Ishikawa (cell line): ENCODE measurements at regions not wholly inside any gene's neighbourhood (a gene's known extent, or its start where the extent isn't known, plus 50 kb on each side); places are given as distances from the start of the nearest gene placed in this dataset.

Experiments
- CEBPB ChIP-seq: IDR thresholded peaks from 2 replicates; pipeline ENCODE4 v1.6.1; 2012
- CREB1 ChIP-seq: IDR thresholded peaks from 2 replicates; pipeline ENCODE4 v1.6.1; 2012; ENCODE audit warnings: low read depth
- RAD21 ChIP-seq: IDR thresholded peaks from 2 replicates; pipeline ENCODE4 v1.6.1; 2012; ENCODE audit warnings: low read depth
- REST ChIP-seq: IDR thresholded peaks from 2 replicates; pipeline ENCODE4 v1.6.1; 2012; ENCODE audit warnings: low read depth, mild to moderate bottlenecking
- TAF1 ChIP-seq: IDR thresholded peaks from 2 replicates; pipeline ENCODE4 v1.6.1; 2012; ENCODE audit warnings: low read depth, mild to moderate bottlenecking
- TCF12 ChIP-seq: IDR thresholded peaks from 2 replicates; pipeline ENCODE4 v1.6.1; 2012; ENCODE audit warnings: low read depth

GRCh38 chr4:179544496-179544895 lies 2102.3 kb upstream of the AGA start:
- TF ChIP-seq REST (no peak), TAF1 (no peak), CREB1 (no peak), RAD21 (no peak), TCF12 (no peak), CEBPB (no peak)
